Esophagus muscularis mucosa (tissue), 3 donors: ENCODE measurements at regions not wholly inside any gene's neighbourhood (a gene's known extent, or its start where the extent isn't known, plus 50 kb on each side); places are given as distances from the start of the nearest gene placed in this dataset.

ENCODE experiments used
- CTCF ChIP-seq, 3 experiments: fragments of 200-600 bp in 2 of 3; fragments of 450-650 bp in 1 of 3; sonication (generic) in 2 of 3; IDR thresholded peaks; one replicate each; pipeline ENCODE4 v1.5.1; 2017 to 2019; ENCODE audit warnings: antibody characterized with exemption in 3 of 3, mild to moderate bottlenecking in 2 of 3, moderate library complexity in 1 of 3
- POLR2A ChIP-seq: fragments of 450-650 bp; IDR thresholded peaks from one replicate; pipeline ENCODE4 v1.6.1; 2017; ENCODE audit warnings: antibody characterized with exemption, moderate library complexity, mild to moderate bottlenecking, low read depth
- POLR2AphosphoS5 ChIP-seq, 2 donors: sonication (generic); formaldehyde crosslinking; IDR thresholded peaks; one replicate each; pipeline ENCODE4 v1.6.1; 2017; ENCODE audit warnings: antibody characterized with exemption in 2 of 2

GRCh38 chr2:220562375-220563140, 935.1 kb downstream of the SLC4A3 start:
- TF ChIP-seq CTCF (IDR thresholded peaks at IDR 0.05) (no peak), POLR2A (no peak), POLR2AphosphoS5 (IDR thresholded peaks at IDR 0.05) (no peak)
